Omental fat pad (tissue), 3 donors: ENCODE measurements at regions not wholly inside any gene's neighbourhood (a gene's known extent, or its start where the extent isn't known, plus 50 kb on each side); places are given as distances from the start of the nearest gene placed in this dataset.

ENCODE experiments used
- ATAC-seq: fragments of 150-250 bp; one replicate; pipeline ENCODE4 v1.9.1; 2016; ENCODE audit warnings: mild to moderate bottlenecking, moderate library complexity; ENCODE audit not compliant: low FRiP score
- DNase-seq: peaks from one replicate; pipeline ENCODE4 v3.0.0-alpha.2; 2019; ENCODE audit warnings: low spot score
- TF ChIP-seq, protein P1 (sequence below), 3 donors: fragments of 450-650 bp; IDR thresholded peaks; one replicate each; pipeline ENCODE4 v1.5.1; 2016 to 2017; ENCODE audit warnings: antibody characterized with exemption in 3 of 3, mild to moderate bottlenecking in 3 of 3, moderate library complexity in 2 of 3

DNA sequence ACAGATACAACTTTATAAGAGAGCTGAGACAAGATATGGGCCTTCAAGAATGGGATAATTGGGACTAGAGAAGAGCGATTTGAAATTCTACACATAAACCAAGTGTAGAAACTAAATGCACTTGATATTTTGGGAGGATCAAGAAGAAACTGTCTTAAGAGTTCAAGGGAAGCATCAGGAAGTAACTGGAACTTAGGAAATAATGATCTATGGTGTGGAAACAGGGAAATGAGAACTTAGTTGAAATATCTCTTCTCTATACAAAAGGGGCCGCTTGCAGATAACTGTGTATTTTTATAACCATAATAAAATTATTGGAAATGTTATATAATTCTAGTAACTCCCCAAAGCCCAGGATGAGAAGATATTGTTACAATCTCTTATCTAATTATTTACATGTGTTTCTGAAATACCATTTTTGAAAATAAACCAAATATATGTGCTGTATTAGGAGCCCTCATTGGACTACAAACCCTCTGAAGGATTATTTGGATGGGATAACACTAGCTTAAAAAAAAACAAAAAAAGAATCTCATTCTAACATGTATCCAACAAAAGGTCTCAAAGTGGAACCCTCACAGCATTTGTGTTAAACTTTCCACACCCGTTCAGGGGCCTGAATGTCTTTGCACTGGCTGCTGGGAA, 84.7 kb upstream of the FLRT2 start:
- TF ChIP-seq, protein P1, sequence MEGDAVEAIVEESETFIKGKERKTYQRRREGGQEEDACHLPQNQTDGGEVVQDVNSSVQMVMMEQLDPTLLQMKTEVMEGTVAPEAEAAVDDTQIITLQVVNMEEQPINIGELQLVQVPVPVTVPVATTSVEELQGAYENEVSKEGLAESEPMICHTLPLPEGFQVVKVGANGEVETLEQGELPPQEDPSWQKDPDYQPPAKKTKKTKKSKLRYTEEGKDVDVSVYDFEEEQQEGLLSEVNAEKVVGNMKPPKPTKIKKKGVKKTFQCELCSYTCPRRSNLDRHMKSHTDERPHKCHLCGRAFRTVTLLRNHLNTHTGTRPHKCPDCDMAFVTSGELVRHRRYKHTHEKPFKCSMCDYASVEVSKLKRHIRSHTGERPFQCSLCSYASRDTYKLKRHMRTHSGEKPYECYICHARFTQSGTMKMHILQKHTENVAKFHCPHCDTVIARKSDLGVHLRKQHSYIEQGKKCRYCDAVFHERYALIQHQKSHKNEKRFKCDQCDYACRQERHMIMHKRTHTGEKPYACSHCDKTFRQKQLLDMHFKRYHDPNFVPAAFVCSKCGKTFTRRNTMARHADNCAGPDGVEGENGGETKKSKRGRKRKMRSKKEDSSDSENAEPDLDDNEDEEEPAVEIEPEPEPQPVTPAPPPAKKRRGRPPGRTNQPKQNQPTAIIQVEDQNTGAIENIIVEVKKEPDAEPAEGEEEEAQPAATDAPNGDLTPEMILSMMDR (IDR thresholded peaks at IDR 0.05): no peak
- no peak for ATAC-seq
- no peak for DNase-seq

DNA sequence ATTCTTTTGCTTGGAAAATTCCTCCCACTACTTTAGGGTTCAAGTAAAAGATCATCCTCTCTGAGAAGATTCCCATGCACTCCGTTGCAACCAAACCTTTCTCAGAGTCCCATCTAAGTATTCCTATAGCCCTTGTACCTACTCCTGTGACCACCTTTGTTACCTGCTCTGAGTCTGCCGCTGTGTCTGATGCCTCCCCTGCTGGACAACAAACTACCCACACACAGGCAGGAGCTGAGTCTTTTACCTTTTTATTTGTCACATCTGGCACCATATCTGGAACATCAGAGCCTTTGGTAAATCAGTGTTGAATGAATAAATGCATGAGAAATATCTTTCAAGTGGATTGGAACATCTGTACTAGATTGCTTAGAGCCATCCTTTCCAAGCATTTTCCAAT, 82.1 kb upstream of the FLRT2 start:
- no peak for DNase-seq
- TF ChIP-seq, protein P1 (IDR thresholded peaks at IDR 0.05): no peak
- ATAC-seq: no peak

DNA sequence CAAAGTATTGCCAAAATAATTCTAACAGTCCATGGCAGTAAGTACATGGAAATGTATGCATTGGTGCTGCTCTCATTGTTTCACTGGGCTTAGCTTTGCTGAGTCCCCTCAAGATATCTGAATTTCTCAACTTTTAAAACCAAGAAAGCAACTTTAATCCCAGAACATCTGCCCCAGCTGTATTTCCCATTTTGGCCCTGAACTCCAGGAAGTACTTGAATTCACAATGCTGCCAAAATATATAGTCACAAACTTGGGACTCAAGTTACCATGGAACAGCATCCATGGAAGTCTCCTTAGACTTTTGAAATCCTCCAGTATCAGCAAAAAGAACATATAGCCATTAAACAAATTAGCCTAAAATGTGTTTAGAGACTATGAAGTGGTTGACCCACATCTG, 78.5 kb upstream of the FLRT2 start:
- TF ChIP-seq, protein P1 (IDR thresholded peaks at IDR 0.05): no peak
- ATAC-seq: no peak
- no peak for DNase-seq

DNA sequence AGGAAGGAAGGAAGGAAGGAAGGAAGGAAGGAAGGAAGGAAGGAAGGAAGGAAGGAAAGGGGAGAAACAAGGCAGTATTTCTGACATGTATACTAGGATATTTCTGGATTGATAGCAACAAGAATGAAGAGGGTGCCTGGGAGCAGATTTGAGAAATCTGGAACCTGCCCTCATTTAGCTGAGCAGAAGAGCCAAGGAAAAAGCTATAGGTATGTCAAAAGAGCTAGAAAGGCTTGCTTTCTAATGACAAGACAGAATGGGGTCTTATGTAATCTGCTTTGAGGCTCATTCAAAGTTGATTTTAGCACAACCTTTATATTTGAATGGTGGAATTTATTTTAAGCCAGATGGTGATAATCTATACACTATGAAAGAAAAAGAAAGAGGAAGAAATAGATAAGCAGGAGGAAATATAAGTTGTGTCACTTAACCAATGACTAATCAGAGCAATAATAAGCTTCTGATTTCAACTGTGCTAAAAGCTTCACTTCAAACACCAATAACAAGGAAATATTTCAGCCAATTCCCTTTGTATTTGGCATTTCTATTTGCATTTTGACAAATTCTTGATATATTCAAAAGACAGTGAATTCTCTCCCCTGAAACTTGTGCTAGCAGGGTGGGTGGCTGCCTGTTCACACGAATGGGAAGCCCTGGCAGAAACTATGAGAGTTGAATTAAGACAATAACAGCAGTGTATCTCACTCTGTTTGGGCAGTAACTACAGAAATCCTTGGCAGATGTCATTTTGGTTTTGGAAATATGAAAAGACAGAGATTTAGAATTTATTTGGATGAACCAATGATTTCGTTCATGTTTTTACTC, 76.3 kb upstream of the FLRT2 start:
- DNase-seq (no peak), ATAC-seq (no peak)
- TF ChIP-seq, protein P1 (IDR thresholded peaks at IDR 0.05): no peak

DNA sequence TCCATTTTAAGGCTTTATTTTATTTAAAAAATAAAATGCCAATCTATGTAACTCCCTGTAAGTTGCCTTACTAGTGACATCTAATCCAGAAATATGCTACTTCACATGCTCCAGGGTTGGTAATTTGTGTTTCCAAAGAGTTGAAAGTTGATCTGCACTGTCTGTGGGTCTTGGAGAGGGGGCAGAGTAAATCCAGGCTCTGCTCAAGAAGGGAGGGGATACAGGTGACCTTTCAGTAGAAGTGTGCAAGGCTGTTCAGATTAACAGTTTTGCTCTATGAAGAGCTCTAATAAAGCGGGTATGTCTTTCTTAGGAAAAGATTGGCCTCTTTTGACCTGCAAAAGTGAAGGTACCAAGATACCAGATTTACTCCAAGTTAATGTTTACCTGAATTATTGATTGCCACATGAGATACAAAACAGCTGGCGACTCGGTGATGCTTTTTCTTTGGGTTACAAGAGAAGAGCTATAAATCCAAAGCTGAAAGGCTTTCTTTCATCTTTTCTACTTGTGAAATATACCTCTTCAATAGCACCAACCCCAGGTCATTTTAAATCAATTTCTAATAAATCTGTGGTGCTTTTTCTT, 75.6 kb upstream of the FLRT2 start:
- DNase-seq (no peak), ATAC-seq (no peak)
- TF ChIP-seq, protein P1 (IDR thresholded peaks at IDR 0.05): no peak

DNA sequence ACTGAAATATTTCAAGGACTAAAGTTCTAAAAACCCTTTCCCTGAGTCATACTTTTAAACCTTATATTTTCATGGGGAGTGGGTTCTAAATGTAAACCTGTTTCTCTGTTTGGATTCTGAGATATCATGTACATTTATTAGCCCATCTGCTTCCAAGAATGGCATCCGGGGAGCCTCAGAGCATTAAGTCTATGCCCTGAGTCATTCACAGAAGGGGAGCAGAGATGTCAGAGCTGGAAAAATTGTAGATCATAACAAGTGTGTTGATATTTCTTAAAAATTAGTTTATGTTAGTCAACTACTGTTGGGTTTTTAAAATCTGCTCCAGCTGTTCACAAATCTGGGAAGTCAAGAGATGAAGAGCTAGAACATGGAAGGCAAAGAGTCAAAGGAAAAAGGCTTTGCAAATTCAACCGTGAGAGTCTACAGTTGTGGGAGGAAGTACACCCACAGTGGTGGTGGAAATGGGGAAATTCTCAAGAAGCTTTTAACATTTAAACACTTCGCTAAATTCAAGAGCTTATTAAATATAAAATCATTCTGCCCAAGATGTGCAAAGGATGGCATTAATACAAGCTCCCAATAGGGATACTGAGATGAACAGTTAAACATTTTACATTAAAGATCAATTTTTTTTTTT, 70.5 kb upstream of the FLRT2 start:
- ATAC-seq: no peak
- TF ChIP-seq, protein P1 (IDR thresholded peaks at IDR 0.05): no peak
- no peak for DNase-seq
